GM21360 (cell line): ENCODE measurements at regions not wholly inside any gene's neighbourhood (a gene's known extent, or its start where the extent isn't known, plus 50 kb on each side); places are given as distances from the start of the nearest gene placed in this dataset.

Source experiments
- ATAC-seq: cut with Tn5 transposase; IDR thresholded peaks from one replicate; pipeline ENCODE4 v1.9.1; 2021; ENCODE audit warnings: mild to moderate bottlenecking, moderate library complexity; ENCODE audit not compliant: unreplicated experiment

GRCh38 chr3:94654096-94654495 lies 591.2 kb downstream of the NSUN3 start:
- ATAC-seq = no peak

- no peak for ATAC-seq
Observed at GRCh38 chr3:94665922-94666321, 603.1 kb downstream of the NSUN3 start.

- no peak for ATAC-seq
Observed at GRCh38 chr3:94671078-94671477, 608.2 kb downstream of the NSUN3 start.

- no peak for ATAC-seq
Observed at GRCh38 chr3:94673876-94674275, 611.0 kb downstream of the NSUN3 start.

- no peak for ATAC-seq
Observed at GRCh38 chr3:94686208-94686607, 623.3 kb downstream of the NSUN3 start.

GRCh38 chr3:94693997-94694640 lies 631.3 kb downstream of the NSUN3 start:
- ATAC-seq = no peak

- no peak for ATAC-seq
Observed at GRCh38 chr3:94694894-94695293, 632.0 kb downstream of the NSUN3 start.

- no peak for ATAC-seq
Observed at GRCh38 chr3:94704467-94704866, 641.6 kb downstream of the NSUN3 start.

- no peak for ATAC-seq
Observed at GRCh38 chr3:94709249-94709902, 646.5 kb downstream of the NSUN3 start.

- no peak for ATAC-seq
Observed at GRCh38 chr3:94714194-94714593, 651.3 kb downstream of the NSUN3 start.

GRCh38 chr3:94716326-94717018 lies 653.6 kb downstream of the NSUN3 start:
- ATAC-seq = no peak

- ATAC-seq = no peak
Observed at GRCh38 chr3:94734206-94734605, 671.3 kb downstream of the NSUN3 start.

GRCh38 chr3:94735354-94735753 lies 672.5 kb downstream of the NSUN3 start:
- ATAC-seq = no peak

GRCh38 chr3:94737116-94737515 lies 674.3 kb downstream of the NSUN3 start:
- ATAC-seq = no peak

GRCh38 chr3:94739420-94739819 lies 676.6 kb downstream of the NSUN3 start:
- ATAC-seq = no peak

GRCh38 chr3:94758751-94759150 lies 695.9 kb downstream of the NSUN3 start:
- no peak for ATAC-seq

- ATAC-seq = no peak
Observed at GRCh38 chr3:94772402-94772801, 709.5 kb downstream of the NSUN3 start.

GRCh38 chr3:94775746-94776145 lies 712.9 kb downstream of the NSUN3 start:
- ATAC-seq = no peak

GRCh38 chr3:94776401-94776915 lies 713.6 kb downstream of the NSUN3 start:
- no peak for ATAC-seq

GRCh38 chr3:94778289-94778688 lies 715.4 kb downstream of the NSUN3 start:
- ATAC-seq = no peak

GRCh38 chr3:94778814-94779494 lies 716.1 kb downstream of the NSUN3 start:
- no peak for ATAC-seq
